IPS DF 19.7 (cell line): ENCODE measurements at regions not wholly inside any gene's neighbourhood (a gene's known extent, or its start where the extent isn't known, plus 50 kb on each side); places are given as distances from the start of the nearest gene placed in this dataset.

ENCODE experiments used
- DNase-seq: peaks from one replicate; pipeline ENCODE4 v3.0.0-alpha.2; 2013; ENCODE audit warnings: low read depth, low spot score

GRCh38 chr3:106609666-106610301 is 741.0 kb upstream of the CBLB start:
- DNase-seq = peak; percentile 52

GRCh38 chr3:106610362-106610959 is 741.6 kb upstream of the CBLB start:
- no peak for DNase-seq

GRCh38 chr3:106611116-106611515 is 742.3 kb upstream of the CBLB start:
- DNase-seq = no peak

GRCh38 chr3:106611841-106612240 is 743.0 kb upstream of the CBLB start:
- no peak for DNase-seq

GRCh38 chr3:106616556-106616955 is 747.7 kb upstream of the CBLB start:
- no peak for DNase-seq

- no peak for DNase-seq
Observed at GRCh38 chr3:106617276-106617675, 748.5 kb upstream of the CBLB start.

- DNase-seq = no peak
Observed at GRCh38 chr3:106620646-106621045, 751.8 kb upstream of the CBLB start.

- no peak for DNase-seq
Observed at GRCh38 chr3:106624154-106624553, 753.1 kb upstream of the CCDC54 start.

- no peak for DNase-seq
Observed at GRCh38 chr3:106628407-106628806, 748.8 kb upstream of the CCDC54 start.

GRCh38 chr3:106629215-106629832 is 747.9 kb upstream of the CCDC54 start:
- DNase-seq = no peak

- DNase-seq = no peak
Observed at GRCh38 chr3:106631373-106632108, 745.7 kb upstream of the CCDC54 start.

GRCh38 chr3:106635271-106635670 is 742.0 kb upstream of the CCDC54 start:
- DNase-seq = no peak

GRCh38 chr3:106635826-106636225 is 741.4 kb upstream of the CCDC54 start:
- no peak for DNase-seq

- DNase-seq = no peak
Observed at GRCh38 chr3:106640353-106640752, 736.9 kb upstream of the CCDC54 start.

GRCh38 chr3:106642161-106642560 is 735.1 kb upstream of the CCDC54 start:
- DNase-seq = no peak

- DNase-seq = no peak
Observed at GRCh38 chr3:106643684-106644161, 733.5 kb upstream of the CCDC54 start.

- DNase-seq = no peak
Observed at GRCh38 chr3:106673926-106674569, 703.2 kb upstream of the CCDC54 start.

- no peak for DNase-seq
Observed at GRCh38 chr3:106675451-106675850, 701.8 kb upstream of the CCDC54 start.

- no peak for DNase-seq
Observed at GRCh38 chr3:106678657-106679390, 698.4 kb upstream of the CCDC54 start.

GRCh38 chr3:106683953-106684620 is 693.2 kb upstream of the CCDC54 start:
- no peak for DNase-seq

GRCh38 chr3:106685745-106686144 is 691.5 kb upstream of the CCDC54 start:
- no peak for DNase-seq
